ENCODE measurements at regions not wholly inside any gene's neighbourhood (a gene's known extent, or its start where the extent isn't known, plus 50 kb on each side); places are given as distances from the start of the nearest gene placed in this dataset.

DNA sequence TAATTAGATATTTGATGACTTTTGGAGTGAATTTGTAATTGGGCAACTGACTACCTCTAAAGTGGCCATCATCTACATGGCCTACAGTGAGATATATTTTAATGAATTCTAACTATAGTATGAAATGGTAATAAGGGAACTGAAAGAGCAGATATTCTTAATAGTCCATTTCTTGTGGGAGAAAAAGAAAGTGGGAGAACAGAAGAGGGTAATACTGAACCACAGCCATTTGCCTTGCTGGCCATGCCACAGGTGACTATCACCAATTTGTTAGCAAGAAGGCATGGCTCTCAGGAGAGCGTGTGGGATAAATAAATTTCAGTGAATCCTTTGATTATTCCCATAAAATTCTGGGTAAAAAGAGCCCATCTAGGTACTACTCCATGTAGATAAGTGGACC is 1074.0 kb upstream of the MAP3K7 start:
- Mint-ChIP-seq H3K27ac (no peak overlapping the region), H3K4me3 (no peak overlapping the region), H3K9me3 (peaks cover 7% of the 10 kb centered on the region), H3K36me3 (ENCODE audit: low read depth) (no peaks in the 10 kb centered on the region), H3K27me3 (ENCODE audit: low read depth) (no peaks in the 10 kb centered on the region), H3K4me1 (ENCODE audit: low read depth) (no peaks in the 10 kb centered on the region)
- intact Hi-C loops (cut with micrococcal nuclease) = no loop called here
- no peak for DNase-seq
- CTCF ChIA-PET = no interaction called here

DNA sequence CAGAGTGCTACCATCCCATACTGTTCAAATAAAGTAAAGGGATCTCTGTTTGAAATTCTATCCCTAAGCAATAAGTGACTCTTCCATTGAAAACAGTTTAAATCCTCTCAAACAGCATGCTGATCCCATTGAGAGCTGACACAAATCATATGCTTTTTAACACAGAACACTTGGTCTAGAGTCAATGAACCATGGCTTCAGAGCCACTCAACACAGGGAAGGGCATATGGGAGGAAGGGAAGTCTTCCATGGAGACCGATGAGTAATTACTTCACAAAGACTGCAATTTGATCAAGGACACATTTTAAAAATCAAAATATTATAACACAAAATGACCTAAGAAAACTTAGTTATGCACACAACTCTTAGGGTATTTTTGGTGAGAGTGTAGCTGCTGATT is 1073.0 kb upstream of the MAP3K7 start:
- no peaks in the 10 kb centered on the region for H3K27me3 Mint-ChIP-seq (ENCODE audit: low read depth)
- H3K36me3 Mint-ChIP-seq (ENCODE audit: low read depth) = no peaks in the 10 kb centered on the region
- no peak overlapping the region for H3K27ac Mint-ChIP-seq
- CTCF ChIA-PET = no interaction called here
- DNase-seq = no peak
- H3K9me3 Mint-ChIP-seq = peaks cover 6% of the 10 kb centered on the region
- intact Hi-C loops (cut with micrococcal nuclease) = no loop called here
- H3K4me1 Mint-ChIP-seq (ENCODE audit: low read depth) = no peaks in the 10 kb centered on the region
- H3K4me3 Mint-ChIP-seq = no peak overlapping the region

DNA sequence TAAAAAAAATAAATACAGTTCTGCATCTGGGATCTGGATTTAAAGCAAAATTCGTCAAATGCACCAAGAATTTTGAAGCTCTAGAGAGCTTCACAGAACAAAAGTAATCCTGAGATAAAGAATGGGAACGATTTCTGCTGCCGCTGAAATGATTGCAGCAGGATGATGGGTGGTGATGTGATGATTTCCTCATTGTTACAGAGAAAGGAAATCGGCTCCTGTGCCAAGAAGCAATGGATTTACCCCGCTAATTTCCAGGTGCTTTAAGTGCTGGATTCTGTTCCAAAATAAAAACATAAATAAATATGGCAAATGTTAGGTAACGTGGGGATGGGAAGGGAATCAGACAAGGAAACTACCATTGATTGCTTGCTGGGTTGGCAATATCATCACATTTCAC is 1067.9 kb upstream of the MAP3K7 start:
- Mint-ChIP-seq H3K4me1 (ENCODE audit: low read depth) (no peaks in the 10 kb centered on the region), H3K9me3 (peaks cover 1% of the 10 kb centered on the region), H3K27me3 (ENCODE audit: low read depth) (no peaks in the 10 kb centered on the region), H3K4me3 (no peak overlapping the region), H3K27ac (no peak overlapping the region), H3K36me3 (ENCODE audit: low read depth) (no peaks in the 10 kb centered on the region)
- intact Hi-C loops (cut with micrococcal nuclease) = no loop called here
- no peak for DNase-seq
- CTCF ChIA-PET = no interaction called here

DNA sequence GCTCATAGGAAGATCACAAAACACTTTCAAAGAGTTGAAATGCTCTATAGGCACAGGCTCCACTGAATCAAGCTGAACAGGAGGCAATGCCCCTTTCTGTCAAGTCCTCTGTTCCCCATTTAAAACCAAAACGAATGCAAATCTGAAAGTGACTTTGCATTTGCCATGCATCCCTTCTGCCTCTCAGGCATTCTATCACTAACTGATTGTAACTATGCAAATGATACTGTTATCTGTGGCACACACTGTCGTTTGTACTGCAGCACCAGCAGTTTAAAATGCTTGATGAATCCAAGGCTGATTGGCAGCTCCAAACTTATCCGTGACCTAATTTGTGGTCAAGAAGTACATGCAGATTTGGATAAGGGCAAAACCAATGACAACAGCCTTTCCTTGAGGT is 1067.5 kb upstream of the MAP3K7 start:
- Mint-ChIP-seq H3K4me3 (no peak overlapping the region), H3K27me3 (ENCODE audit: low read depth) (no peaks in the 10 kb centered on the region), H3K36me3 (ENCODE audit: low read depth) (no peaks in the 10 kb centered on the region), H3K27ac (no peak overlapping the region), H3K9me3 (peaks cover 1% of the 10 kb centered on the region), H3K4me1 (ENCODE audit: low read depth) (no peaks in the 10 kb centered on the region)
- CTCF ChIA-PET = no interaction called here
- intact Hi-C loops (cut with micrococcal nuclease) = no loop called here
- DNase-seq = no peak

DNA sequence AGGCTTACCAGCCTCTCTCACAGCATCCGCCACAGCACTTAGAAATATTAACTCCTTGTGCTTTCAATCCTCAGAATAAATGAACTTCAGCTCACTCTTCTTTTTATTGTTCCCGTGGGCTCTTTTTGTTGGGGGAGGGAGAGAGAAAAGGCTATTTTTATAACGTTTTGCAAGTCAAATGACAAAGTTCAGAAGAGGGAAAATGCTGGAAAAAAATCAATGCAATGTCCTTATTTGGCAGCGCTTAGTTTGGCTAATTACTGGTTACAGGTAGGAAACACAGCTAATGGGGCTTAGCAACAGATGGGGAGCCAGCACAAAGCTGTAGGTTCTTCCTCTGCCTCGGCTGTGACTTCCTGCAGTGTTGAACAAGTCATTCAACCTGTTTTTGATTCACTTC is 1067.0 kb upstream of the MAP3K7 start:
- H3K4me1 Mint-ChIP-seq (ENCODE audit: low read depth) = no peaks in the 10 kb centered on the region
- H3K4me3 Mint-ChIP-seq = no peak overlapping the region
- H3K36me3 Mint-ChIP-seq (ENCODE audit: low read depth) = no peaks in the 10 kb centered on the region
- peaks cover 1% of the 10 kb centered on the region for H3K9me3 Mint-ChIP-seq
- CTCF ChIA-PET = no interaction called here
- no peak for DNase-seq
- no peak overlapping the region for H3K27ac Mint-ChIP-seq
- no peaks in the 10 kb centered on the region for H3K27me3 Mint-ChIP-seq (ENCODE audit: low read depth)
- intact Hi-C loops (cut with micrococcal nuclease) = no loop called here

DNA sequence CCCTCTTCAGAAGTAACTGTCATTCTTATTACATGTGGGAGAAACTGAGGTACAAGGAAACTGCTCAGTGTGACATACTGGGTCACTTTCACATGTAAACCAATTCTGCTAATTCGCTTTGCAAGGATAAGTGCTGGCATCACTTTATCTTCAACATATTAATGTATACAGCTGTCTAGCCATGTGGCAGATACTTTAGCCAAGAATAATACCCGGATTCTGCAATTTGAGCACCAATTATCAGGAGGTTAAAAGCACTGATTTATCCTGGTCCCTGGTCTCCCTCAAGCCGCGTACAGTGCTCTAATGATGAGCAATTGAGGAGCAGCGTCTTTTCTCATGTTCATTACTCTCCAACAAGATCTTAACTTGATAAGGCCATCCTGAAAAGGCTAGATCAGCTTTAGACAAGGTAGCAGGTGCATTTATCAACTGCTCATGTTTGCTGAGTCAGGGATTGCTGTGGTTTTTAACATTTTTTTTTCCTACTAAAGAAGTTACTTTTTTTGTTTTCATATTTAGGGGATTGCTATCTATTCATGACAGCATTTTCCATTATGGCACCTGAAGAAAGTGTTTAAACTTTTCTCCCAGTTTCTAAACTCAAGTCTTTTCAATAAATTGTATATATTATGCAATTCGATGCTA is 1066.3 kb upstream of the MAP3K7 start:
- CTCF ChIA-PET = no interaction called here
- no peak for DNase-seq
- H3K36me3 Mint-ChIP-seq (ENCODE audit: low read depth) = no peaks in the 10 kb centered on the region
- no peaks in the 10 kb centered on the region for H3K27me3 Mint-ChIP-seq (ENCODE audit: low read depth)
- H3K4me1 Mint-ChIP-seq (ENCODE audit: low read depth) = no peaks in the 10 kb centered on the region
- peaks cover 1% of the 10 kb centered on the region for H3K9me3 Mint-ChIP-seq
- H3K4me3 Mint-ChIP-seq = no peak overlapping the region
- intact Hi-C loops (cut with micrococcal nuclease) = no loop called here
- no peak overlapping the region for H3K27ac Mint-ChIP-seq

DNA sequence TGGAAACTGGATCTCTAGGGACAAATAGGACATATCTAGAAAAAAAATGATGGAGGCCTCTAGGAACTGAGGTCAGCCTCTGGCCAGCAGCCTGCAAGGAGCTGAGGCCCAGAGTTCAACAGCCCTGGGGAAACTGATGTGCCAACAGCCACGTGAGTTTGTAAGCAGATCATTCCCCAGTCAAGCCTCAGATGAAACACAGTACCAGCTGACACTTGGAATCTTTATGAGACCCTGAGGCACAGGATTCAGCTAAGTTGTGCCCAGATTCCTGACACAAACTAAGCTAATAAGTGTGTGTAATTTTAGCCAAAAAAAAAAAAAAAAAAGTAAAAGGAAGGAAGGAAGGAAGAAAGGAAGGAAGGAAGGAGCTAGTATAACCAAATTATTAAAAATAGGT is 1059.8 kb upstream of the MAP3K7 start:
- no peaks in the 10 kb centered on the region for H3K9me3 Mint-ChIP-seq
- no peak for DNase-seq
- no peak overlapping the region for H3K27ac Mint-ChIP-seq
- no peaks in the 10 kb centered on the region for H3K27me3 Mint-ChIP-seq (ENCODE audit: low read depth)
- CTCF ChIA-PET = no interaction called here
- no peak overlapping the region for H3K4me3 Mint-ChIP-seq
- no peaks in the 10 kb centered on the region for H3K4me1 Mint-ChIP-seq (ENCODE audit: low read depth)
- intact Hi-C loops (cut with micrococcal nuclease) = no loop called here
- no peaks in the 10 kb centered on the region for H3K36me3 Mint-ChIP-seq (ENCODE audit: low read depth)

DNA sequence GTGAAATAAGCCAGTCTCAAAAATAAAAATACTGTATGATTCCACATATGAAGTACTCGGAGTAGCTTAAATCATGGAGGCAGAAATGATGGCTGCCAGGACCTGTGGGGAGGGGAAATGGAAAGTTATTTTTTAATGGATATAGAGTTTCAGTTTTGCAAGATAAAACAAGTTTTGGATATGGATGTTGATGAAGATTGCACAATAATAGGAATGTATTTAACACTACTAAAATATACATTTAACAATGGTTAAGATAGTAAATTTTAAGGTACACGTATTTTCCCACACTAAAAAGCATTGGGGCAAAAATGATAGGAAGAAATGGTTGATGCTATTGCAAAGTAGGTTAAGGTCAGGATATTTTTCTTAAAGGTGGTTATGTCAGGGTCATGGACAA is 1058.9 kb upstream of the MAP3K7 start:
- Mint-ChIP-seq H3K4me3 (no peak overlapping the region), H3K9me3 (no peaks in the 10 kb centered on the region), H3K27me3 (ENCODE audit: low read depth) (no peaks in the 10 kb centered on the region), H3K4me1 (ENCODE audit: low read depth) (no peaks in the 10 kb centered on the region), H3K36me3 (ENCODE audit: low read depth) (no peaks in the 10 kb centered on the region), H3K27ac (no peak overlapping the region)
- intact Hi-C loops (cut with micrococcal nuclease) = no loop called here
- CTCF ChIA-PET = no interaction called here
- DNase-seq = no peak

DNA sequence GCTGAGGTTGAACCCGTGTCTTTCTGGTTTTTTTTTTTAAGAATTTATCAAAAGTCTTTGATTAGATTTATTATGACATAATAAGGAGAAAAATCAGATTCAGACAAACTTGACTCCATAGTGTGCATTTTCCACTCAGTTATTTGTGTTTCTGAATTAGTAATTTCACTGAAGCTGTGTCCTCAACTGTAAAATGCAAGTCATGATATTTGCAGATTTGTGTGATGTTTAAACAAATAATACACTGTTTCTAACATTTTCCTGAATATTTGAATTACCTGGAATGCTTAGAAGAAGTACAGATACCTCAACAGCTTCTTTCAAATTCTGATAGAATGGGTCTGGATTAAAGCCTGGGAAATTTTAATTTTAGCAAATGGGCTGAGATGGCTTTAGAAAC is 1050.3 kb upstream of the MAP3K7 start:
- DNase-seq = no peak
- Mint-ChIP-seq H3K36me3 (ENCODE audit: low read depth) (no peaks in the 10 kb centered on the region), H3K27me3 (ENCODE audit: low read depth) (no peaks in the 10 kb centered on the region), H3K27ac (no peak overlapping the region), H3K4me3 (no peak overlapping the region), H3K4me1 (ENCODE audit: low read depth) (no peaks in the 10 kb centered on the region), H3K9me3 (no peaks in the 10 kb centered on the region)
- intact Hi-C loops (cut with micrococcal nuclease) = no loop called here
- CTCF ChIA-PET = no interaction called here

DNA sequence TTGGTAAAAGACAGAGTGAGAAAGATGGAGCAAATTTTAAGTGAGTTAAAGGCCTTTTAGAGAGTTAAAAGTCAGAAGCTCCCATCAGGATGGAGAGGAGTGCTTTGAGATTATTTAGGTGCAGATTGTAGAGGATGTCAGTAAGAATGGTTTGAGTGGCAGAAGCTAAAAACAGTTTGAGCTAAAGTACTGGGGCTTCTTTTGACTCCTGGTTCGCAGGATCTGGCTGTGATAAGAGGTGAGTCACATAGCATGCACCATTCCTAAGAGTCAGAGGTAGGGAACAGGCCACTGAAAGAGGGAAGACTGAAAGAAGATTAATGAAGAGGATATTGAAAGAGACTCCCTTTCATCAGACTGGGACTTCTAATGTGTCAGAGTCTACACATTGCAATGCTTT is 1047.9 kb upstream of the MAP3K7 start:
- DNase-seq = no peak
- no peaks in the 10 kb centered on the region for H3K4me1 Mint-ChIP-seq (ENCODE audit: low read depth)
- H3K9me3 Mint-ChIP-seq = no peaks in the 10 kb centered on the region
- no peak overlapping the region for H3K27ac Mint-ChIP-seq
- H3K27me3 Mint-ChIP-seq (ENCODE audit: low read depth) = no peaks in the 10 kb centered on the region
- intact Hi-C loops (cut with micrococcal nuclease) = no loop called here
- CTCF ChIA-PET = no interaction called here
- H3K4me3 Mint-ChIP-seq = no peak overlapping the region
- H3K36me3 Mint-ChIP-seq (ENCODE audit: low read depth) = no peaks in the 10 kb centered on the region

DNA sequence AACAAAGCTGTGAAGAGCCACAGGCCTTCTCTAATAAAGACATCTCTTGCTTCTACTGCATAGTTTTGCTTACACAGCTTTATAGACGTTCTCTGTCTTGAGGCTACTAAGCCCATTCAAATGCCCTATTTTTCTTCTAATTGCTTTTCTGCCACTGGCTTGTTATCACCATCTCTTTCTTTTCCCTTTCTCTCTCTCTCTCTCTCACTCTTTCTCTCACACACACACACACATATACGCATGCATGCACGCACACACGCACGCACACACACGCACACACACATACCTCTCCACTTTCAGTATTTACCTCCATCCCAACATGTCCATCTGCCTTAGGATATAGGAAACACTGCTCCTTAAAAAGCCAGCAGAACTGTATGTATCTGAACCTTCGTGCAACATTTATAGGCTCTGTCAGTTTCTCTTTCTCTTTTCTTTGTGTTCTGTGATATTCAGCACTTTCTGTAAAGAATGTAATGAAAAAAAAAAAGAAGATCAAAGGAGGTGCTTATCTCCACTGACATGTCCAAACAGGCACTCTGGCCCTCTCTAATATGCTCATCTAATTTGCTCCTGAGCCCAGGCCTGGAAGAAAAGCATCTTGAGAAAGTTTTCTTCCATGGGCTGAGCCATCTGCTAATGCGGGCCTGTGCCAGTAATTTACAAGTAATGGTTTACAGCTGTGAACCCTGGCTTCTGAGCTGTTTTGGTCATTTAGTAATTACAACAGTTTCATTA is 1046.7 kb upstream of the MAP3K7 start:
- CTCF ChIA-PET = no interaction called here
- Mint-ChIP-seq H3K27me3 (ENCODE audit: low read depth) (no peaks in the 10 kb centered on the region), H3K36me3 (ENCODE audit: low read depth) (no peaks in the 10 kb centered on the region), H3K4me3 (no peak overlapping the region), H3K4me1 (ENCODE audit: low read depth) (no peaks in the 10 kb centered on the region), H3K27ac (no peak overlapping the region), H3K9me3 (peaks cover 2% of the 10 kb centered on the region)
- intact Hi-C loops (cut with micrococcal nuclease) = no loop called here
- DNase-seq = no peak

DNA sequence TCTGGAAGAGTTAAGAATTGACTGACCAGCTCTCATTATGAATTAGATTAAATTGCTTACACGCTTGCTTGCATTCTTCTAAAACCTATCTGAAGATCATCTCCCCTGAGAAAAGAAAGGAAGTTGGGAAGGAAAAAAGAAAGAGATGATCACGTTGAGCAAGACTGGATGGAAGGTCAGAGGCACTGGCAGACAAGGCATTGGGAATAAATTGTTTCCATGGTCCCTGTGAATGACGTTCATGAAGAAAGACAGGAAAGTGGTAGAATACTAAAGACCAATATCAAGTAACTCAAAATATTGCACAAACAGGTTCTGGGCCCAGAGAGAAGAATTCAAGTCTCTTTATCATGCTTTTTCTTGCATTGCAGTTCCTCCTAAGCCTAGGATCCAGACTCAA is 1045.4 kb upstream of the MAP3K7 start:
- Mint-ChIP-seq H3K36me3 (ENCODE audit: low read depth) (no peaks in the 10 kb centered on the region), H3K4me3 (no peak overlapping the region), H3K27me3 (ENCODE audit: low read depth) (no peaks in the 10 kb centered on the region), H3K4me1 (ENCODE audit: low read depth) (no peaks in the 10 kb centered on the region), H3K27ac (no peak overlapping the region), H3K9me3 (peaks cover 2% of the 10 kb centered on the region)
- CTCF ChIA-PET = no interaction called here
- intact Hi-C loops (cut with micrococcal nuclease) = no loop called here
- no peak for DNase-seq

DNA sequence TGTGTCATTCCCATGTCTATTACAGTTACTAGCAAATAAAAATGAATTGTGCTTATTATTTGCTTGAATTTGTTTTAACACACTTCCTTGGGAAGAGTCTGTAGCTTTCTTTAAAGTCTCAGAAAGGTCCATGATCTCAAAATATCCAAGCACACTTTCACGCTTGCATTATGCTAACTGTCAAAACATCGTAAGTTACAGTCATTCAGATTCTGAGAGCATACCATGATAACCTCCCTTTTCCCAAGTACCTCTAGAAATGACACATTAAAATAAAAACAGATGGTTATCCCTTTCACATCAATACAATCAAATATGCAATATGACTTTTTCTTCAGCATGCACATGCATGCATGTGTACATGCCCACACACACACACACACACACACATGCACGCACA is 1044.4 kb upstream of the MAP3K7 start:
- no peak overlapping the region for H3K27ac Mint-ChIP-seq
- H3K4me3 Mint-ChIP-seq = no peak overlapping the region
- no peaks in the 10 kb centered on the region for H3K27me3 Mint-ChIP-seq (ENCODE audit: low read depth)
- H3K36me3 Mint-ChIP-seq (ENCODE audit: low read depth) = no peaks in the 10 kb centered on the region
- no peak for DNase-seq
- peaks cover 2% of the 10 kb centered on the region for H3K9me3 Mint-ChIP-seq
- H3K4me1 Mint-ChIP-seq (ENCODE audit: low read depth) = no peaks in the 10 kb centered on the region
- intact Hi-C loops (cut with micrococcal nuclease) = no loop called here
- CTCF ChIA-PET = no interaction called here
